Endothelial cell of umbilical vein (primary cell): ENCODE measurements at regions not wholly inside any gene's neighbourhood (a gene's known extent, or its start where the extent isn't known, plus 50 kb on each side); places are given as distances from the start of the nearest gene placed in this dataset.

Experiments used
- BruUV-seq: library from RNA; stranded (reverse); fragments of 400-500 nt; replicated peaks from 2 replicates; lab custom pipeline; 2021; lab: Mats Ljungman, UMichigan
- CTCF ChIA-PET: fragments of 300-600, 350-600 bp; sonication (Branson Sonifier 250); formaldehyde crosslinking; loops from one replicate; lab custom pipeline; 2021; ENCODE audit warnings: antibody characterized with exemption, inconsistent platforms; lab: Charles Lee
- POLR2A ChIA-PET: fragments of 300-600, 350-600 bp; sonication (Branson Sonifier 250); formaldehyde crosslinking; loops from one replicate; lab custom pipeline; 2021; ENCODE audit warnings: antibody characterized with exemption, inconsistent platforms; lab: Charles Lee
- DNase-seq: peaks from one replicate; pipeline ENCODE4 v3.0.0-alpha.2; 2011; ENCODE audit warnings: low read depth, low spot score
- FAIRE-seq: peaks from 2 replicates; lab custom pipeline; 2011; peaks lifted over from hg19 to GRCh38; lab: Jason Lieb, UNC
- H2AFZ ChIP-seq: 2 replicates; pipeline ENCODE4 v1.6.0; 2012; ENCODE audit warnings: low read depth, low read length, control low read depth, inconsistent platforms
- H3K27ac ChIP-seq: 2 replicates; pipeline ENCODE4 v1.5.1; 2011; ENCODE audit warnings: low read depth, mild to moderate bottlenecking, control low read depth, low read length, moderate library complexity; ENCODE audit not compliant: insufficient read depth
- H3K27me3 ChIP-seq, 2 experiments: 2 replicates each; pipeline versions ENCODE4 v1.6.0 to v1.6.1; 2011; ENCODE audit warnings: low read length in 2 of 2, mixed read lengths in 1 of 2; ENCODE audit not compliant: control insufficient read depth in 2 of 2, insufficient read depth in 2 of 2
- H3K36me3 ChIP-seq, 2 experiments: 2 replicates in 1 of 2; 3 replicates in 1 of 2; pipeline ENCODE4 v1.5.1; 2011; ENCODE audit warnings: low read length in 2 of 2, mild to moderate bottlenecking in 1 of 2, moderate library complexity in 1 of 2; ENCODE audit not compliant: control insufficient read depth in 2 of 2, insufficient read depth in 2 of 2; ENCODE audit errors: extremely low read depth in 1 of 2
- H3K4me1 ChIP-seq: 3 replicates; pipeline ENCODE4 v1.5.1; 2011; ENCODE audit warnings: mild to moderate bottlenecking, low read length; ENCODE audit not compliant: control insufficient read depth, insufficient read depth; ENCODE audit errors: extremely low read depth
- H3K4me2 ChIP-seq: 2 replicates; pipeline ENCODE4 v1.6.1; 2011; ENCODE audit warnings: low read length, control low read depth, mixed read lengths; ENCODE audit not compliant: insufficient read depth
- H3K4me3 ChIP-seq, 3 experiments: fragments of 200-600 bp in 1 of 3; sonication (generic), shearing (Covaris generic) in 1 of 3; replicated peaks in 1 of 3; 2 replicates each; pipeline ENCODE4 v1.5.1; 2011 to 2016; ENCODE audit warnings: control low read depth in 3 of 3, low read length in 3 of 3, mild to moderate bottlenecking in 2 of 3, inconsistent platforms in 1 of 3, low read depth in 1 of 3, moderate library complexity in 1 of 3; ENCODE audit not compliant: insufficient read depth in 1 of 3
- H3K79me2 ChIP-seq: 2 replicates; pipeline ENCODE4 v1.6.0; 2012; ENCODE audit warnings: low read length, inconsistent platforms; ENCODE audit not compliant: control insufficient read depth, insufficient read depth
- H3K9ac ChIP-seq: replicated peaks from 2 replicates; pipeline ENCODE3; 2011; ENCODE audit warnings: low read length, control low read depth; ENCODE audit not compliant: insufficient read depth; ENCODE audit errors: extremely low read depth
- H3K9me1 ChIP-seq: replicated peaks from 3 replicates; pipeline ENCODE4 v1.6.0; 2011; ENCODE audit warnings: mild to moderate bottlenecking, low read length; ENCODE audit not compliant: control insufficient read depth, insufficient read depth; ENCODE audit errors: extremely low read depth
- H3K9me3 ChIP-seq: replicated peaks from 2 replicates; pipeline ENCODE4 v1.5.1; 2012; ENCODE audit warnings: low read length, inconsistent platforms; ENCODE audit not compliant: control insufficient read depth, insufficient read depth
- H4K20me1 ChIP-seq: replicated peaks from 2 replicates; pipeline ENCODE3; 2011; ENCODE audit warnings: mild to moderate bottlenecking, low read length; ENCODE audit not compliant: control insufficient read depth, insufficient read depth; ENCODE audit errors: extremely low read depth
- CTCF ChIP-seq, 2 donors: IDR thresholded peaks; 1 replicate in 1 of 2; 2 replicates in 1 of 2; pipeline ENCODE4 v1.5.1; 2011; ENCODE audit warnings: low read length in 2 of 2, mild to moderate bottlenecking in 2 of 2, moderate library complexity in 2 of 2, control low read depth in 1 of 2, inconsistent platforms in 1 of 2, low read depth in 1 of 2; ENCODE audit not compliant: insufficient read depth in 1 of 2; ENCODE audit errors: extremely low read depth in 1 of 2
- EZH2 ChIP-seq: IDR thresholded peaks from 2 replicates; pipeline ENCODE4 v1.6.1; 2012; ENCODE audit warnings: borderline replicate concordance, low read depth, mild to moderate bottlenecking, moderate library complexity, low read length, inconsistent platforms; ENCODE audit not compliant: severe bottlenecking
- FOS ChIP-seq: IDR thresholded peaks from 2 replicates; pipeline ENCODE4 v1.6.1; 2011; ENCODE audit warnings: mild to moderate bottlenecking, low read length, moderate library complexity, borderline replicate concordance; ENCODE audit not compliant: insufficient read depth
- GATA2 ChIP-seq: IDR thresholded peaks from 2 replicates; pipeline ENCODE4 v1.7.0; 2011; ENCODE audit warnings: low read depth, mild to moderate bottlenecking, moderate library complexity, mixed read lengths, low read length; ENCODE audit not compliant: insufficient read length, insufficient read depth
- JUN ChIP-seq: IDR thresholded peaks from 2 replicates; pipeline ENCODE4 v1.6.1; 2011; ENCODE audit warnings: borderline replicate concordance, low read depth; ENCODE audit not compliant: insufficient read length, insufficient read depth
- MAX ChIP-seq: IDR thresholded peaks from 2 replicates; pipeline ENCODE4 v1.6.1; 2011; ENCODE audit not compliant: insufficient read depth, insufficient read length
- MYC ChIP-seq: IDR thresholded peaks from one replicate; pipeline ENCODE4 v1.6.1; 2011; ENCODE audit warnings: mild to moderate bottlenecking, low read depth, low read length
- POLR2A ChIP-seq: IDR thresholded peaks from 2 replicates; pipeline ENCODE4 v1.6.1; 2012; ENCODE audit warnings: low read depth, mild to moderate bottlenecking, control low read depth, low read length
- POLR2AphosphoS5 ChIP-seq: IDR thresholded peaks from 2 replicates; pipeline ENCODE4 v1.6.1; 2012; ENCODE audit warnings: low read depth, mild to moderate bottlenecking, control low read depth, low read length, moderate library complexity; ENCODE audit not compliant: insufficient read depth
- dilution Hi-C: fragments of 300-500 bp; cut with MboI; formaldehyde crosslinking; loops from one replicate; pipeline ENCODE4 v1.15.0; 2019; ENCODE audit warnings: low sequenced_read_pairs; ENCODE audit not compliant: extremely low pct_ligation_motif_present
- intact Hi-C: fragments of 100-400 bp; cut with micrococcal nuclease; formaldehyde crosslinking; loops from one replicate; pipeline ENCODE4 v1.10.0; 2022

- DNase-seq (no peak), FAIRE-seq (no peak)
- Histone ChIP-seq H3K27ac (no peak overlapping the region), H3K36me3 (no peaks in the 10 kb centered on the region), H3K4me2 (no peak overlapping the region), H2AFZ (no peak overlapping the region), H4K20me1 (no peaks in the 10 kb centered on the region), H3K4me3 (no peak overlapping the region), H3K9me1 (no peaks in the 10 kb centered on the region), H3K9me3 (no peaks in the 10 kb centered on the region), H3K79me2 (no peaks in the 10 kb centered on the region), H3K4me1 (no peaks in the 10 kb centered on the region), H3K27me3 (no peaks in the 10 kb centered on the region), H3K9ac (no peak overlapping the region)
- dilution Hi-C loops = no loop called here
- intact Hi-C loops = no loop called here
- POLR2A ChIA-PET = no interaction called here
- TF ChIP-seq POLR2AphosphoS5 = no peak
- no peak for TF ChIP-seq CTCF (IDR thresholded peaks at IDR 0.05; ENCODE audit: extremely low read depth in 1 of 2, insufficient read depth in 1 of 2, low read depth in 1 of 2, low read length in 2 of 2)
- no peak for TF ChIP-seq POLR2A
- no peak for TF ChIP-seq FOS
- no peak for TF ChIP-seq JUN
- TF ChIP-seq EZH2 = no peak
- no peak for TF ChIP-seq MAX
- no peak for TF ChIP-seq MYC
- no peak for TF ChIP-seq GATA2
- BruUV-seq = no TSS peak
- CTCF ChIA-PET = interaction anchor here (0.9 to 1.6 kb wide), 4 partner anchors 17 to 30 kb away, joined by 3 to 4 read pairs (median 3); no protein-coding TSS in a partner anchor
Observed at GRCh38 chr20:6612606-6612923, 154.9 kb upstream of the BMP2 start.
